HepG2 (cell line): ENCODE measurements at regions not wholly inside any gene's neighbourhood (a gene's known extent, or its start where the extent isn't known, plus 50 kb on each side); places are given as distances from the start of the nearest gene placed in this dataset.
"Not testable (repeated sequence)": the region's sequence is repeated elsewhere in the genome, so short reads cannot be mapped to it uniquely, and the experiment has no call there.

Experiments
- ATAC-seq: fragments of 200-7000 bp; cut with Tn5 transposase; 3 replicates; pipeline ENCODE4 v1.9.1; 2020; ENCODE audit warnings: mild to moderate bottlenecking, moderate library complexity
- BruUV-seq: library from RNA; stranded (reverse); fragments of 400-500 nt; replicated peaks from 2 replicates; lab custom pipeline; 2021; lab: Mats Ljungman, UMichigan
- CTCF ChIA-PET: fragments of 300-600 bp; formaldehyde crosslinking; extraction: SDS; loops from one replicate; lab custom pipeline; 2021; ENCODE audit warnings: low total read pairs, inconsistent platforms, low intra/inter-chr PET ratio; lab: Yijun Ruan, JAX
- POLR2A ChIA-PET: fragments of 350-600 bp; sonication (Branson Sonifier 250); formaldehyde crosslinking; loops from one replicate; lab custom pipeline; 2020; ENCODE audit warnings: antibody characterized with exemption, inconsistent platforms; lab: Yijun Ruan, JAX
- DNase-seq: peaks from one replicate; pipeline ENCODE4 v3.0.0-alpha.2; 2015; ENCODE audit warnings: low spot score
- FAIRE-seq: peaks from 3 replicates; lab custom pipeline; 2011; peaks lifted over from hg19 to GRCh38; lab: Jason Lieb, UNC
- H2AFZ ChIP-seq: one replicate; pipeline ENCODE4 v1.6.1; 2011; ENCODE audit warnings: low read length, inconsistent platforms
- H3K27ac ChIP-seq: fragments of 300-600 bp; 3 replicates; pipeline ENCODE4 v1.8.0; 2011; ENCODE audit warnings: mixed run types, mild to moderate bottlenecking, mixed read lengths, low read length, inconsistent platforms; ENCODE audit not compliant: insufficient read depth; ENCODE audit errors: extremely low read length
- H3K27me3 ChIP-seq, 2 experiments: fragments of 200-600 bp in 1 of 2; 2 replicates in 1 of 2; 3 replicates in 1 of 2; pipeline versions ENCODE4 v1.6.0 to v1.8.0; 2011; ENCODE audit warnings: low read length in 2 of 2, mild to moderate bottlenecking in 2 of 2, moderate library complexity in 2 of 2, inconsistent platforms in 1 of 2; ENCODE audit not compliant: insufficient read depth in 2 of 2, control insufficient read depth in 1 of 2
- H3K36me3 ChIP-seq, 2 experiments: fragments of 200-600 bp in 1 of 2; replicated peaks in 1 of 2; 2 replicates in 1 of 2; 3 replicates in 1 of 2; pipeline versions ENCODE4 v1.5.1 to v1.8.0; 2011; ENCODE audit warnings: low read length in 2 of 2, inconsistent platforms in 1 of 2; ENCODE audit not compliant: insufficient read depth in 2 of 2, control insufficient read depth in 1 of 2
- H3K4me1 ChIP-seq: 2 replicates; pipeline ENCODE4 v1.5.1; 2012; ENCODE audit warnings: low read length, inconsistent platforms; ENCODE audit not compliant: insufficient read depth
- H3K4me2 ChIP-seq: 2 replicates; pipeline ENCODE4 v1.6.0; 2011; ENCODE audit warnings: low read depth, low read length, inconsistent platforms
- H3K4me3 ChIP-seq, 3 experiments: fragments of 200-600 bp in 1 of 3; sonication (generic), shearing (Covaris generic) in 1 of 3; replicated peaks in 1 of 3; 2 replicates each; pipeline ENCODE4 v1.5.1; 2011 to 2016; ENCODE audit warnings: low read length in 3 of 3, inconsistent platforms in 2 of 3, low read depth in 2 of 3, mild to moderate bottlenecking in 2 of 3, control low read depth in 1 of 3, mixed read lengths in 1 of 3; ENCODE audit not compliant: insufficient read depth in 1 of 3
- H3K79me2 ChIP-seq: one replicate; pipeline ENCODE4 v1.6.1; 2011; ENCODE audit warnings: low read length, inconsistent platforms; ENCODE audit not compliant: insufficient read depth
- H3K9ac ChIP-seq: 2 replicates; pipeline ENCODE4 v1.6.0; 2011; ENCODE audit warnings: mild to moderate bottlenecking, low read depth, low read length, inconsistent platforms; ENCODE audit not compliant: insufficient read depth
- H3K9me3 ChIP-seq: 2 replicates; pipeline ENCODE4 v1.5.1; 2012; ENCODE audit warnings: mild to moderate bottlenecking, low read length
- H4K20me1 ChIP-seq: 2 replicates; pipeline ENCODE4 v1.6.0; 2011; ENCODE audit warnings: inconsistent platforms, mild to moderate bottlenecking, low read length, moderate library complexity; ENCODE audit not compliant: insufficient read depth
- MAFF ChIP-seq: IDR thresholded peaks from 2 replicates; pipeline ENCODE4 v1.6.1; 2011; ENCODE audit warnings: low read depth, low read length, improper control_type of control experiment
- MAFK ChIP-seq, 2 experiments: IDR thresholded peaks in 1 of 2; conservative IDR thresholded peaks in 1 of 2; 2 replicates each; pipeline ENCODE4 v1.6.1; 2011; ENCODE audit warnings: improper control_type of control experiment in 2 of 2, low read length in 2 of 2
- SOX6 ChIP-seq, 2 experiments: fragments of 450-650 bp in 1 of 2; sonication (generic) in 1 of 2; formaldehyde crosslinking in 1 of 2; IDR thresholded peaks; 2 replicates each; pipeline versions ENCODE4 v1.4.0 to v1.6.1; 2017 to 2020; ENCODE audit warnings: antibody characterized with exemption in 1 of 2, mild to moderate bottlenecking in 1 of 2, missing genetic modification reagents in 1 of 2
- ZNF180 ChIP-seq: sonication (generic); formaldehyde crosslinking; IDR thresholded peaks from 2 replicates; pipeline ENCODE4 v1.4.0; 2020; ENCODE audit warnings: low read depth, missing genetic modification reagents, borderline replicate concordance
- ZNF383 ChIP-seq: sonication (generic); formaldehyde crosslinking; IDR thresholded peaks from 2 replicates; pipeline ENCODE4 v1.4.0; 2020; ENCODE audit warnings: missing genetic modification reagents, mild to moderate bottlenecking, borderline replicate concordance
- ZNF747 ChIP-seq: sonication (generic); formaldehyde crosslinking; IDR thresholded peaks from 2 replicates; pipeline ENCODE4 v1.8.1; 2023; ENCODE audit warnings: missing genetic modification reagents, mild to moderate bottlenecking, borderline replicate concordance
- ZNF792 ChIP-seq: IDR thresholded peaks from 2 replicates; pipeline ENCODE4 v1.6.1; 2016
- WGBS: methylation state at CpG from one replicate; pipeline ENCODE4 v1.1.6; 2017; ENCODE audit warnings: low lambda C conversion rate; 5-methylcytosine and 5-hydroxymethylcytosine counted together
- in situ Hi-C: cut with HindIII; loops from 2 replicates; pipeline ENCODE4 v1.10.0; 2017; ENCODE audit warnings: low pct_unique_long_range_greater_than_20kb; ENCODE audit not compliant: extremely low pct_ligation_motif_present
- intact Hi-C: fragments of 100-400 bp; cut with micrococcal nuclease; formaldehyde crosslinking; loops from one replicate; pipeline ENCODE4 v1.10.0; 2022; ENCODE audit not compliant: unreplicated experiment

GRCh38 chr5:89164703-89165102 lies 281.7 kb upstream of the MEF2C start:
- POLR2A ChIA-PET, in situ Hi-C loops, BruUV-seq, H3K36me3 ChIP-seq, H3K9me3 ChIP-seq, intact Hi-C loops, H3K4me2 ChIP-seq, H4K20me1 ChIP-seq, H3K4me1 ChIP-seq, H3K9ac ChIP-seq, ATAC-seq, H3K79me2 ChIP-seq, H3K27ac ChIP-seq, CTCF ChIA-PET, H2AFZ ChIP-seq, FAIRE-seq, H3K4me3 ChIP-seq, DNase-seq, H3K27me3 ChIP-seq: not testable (repeated sequence)
- 17% methylated on average over 2 of the region's 2 CpGs for WGBS

DNA sequence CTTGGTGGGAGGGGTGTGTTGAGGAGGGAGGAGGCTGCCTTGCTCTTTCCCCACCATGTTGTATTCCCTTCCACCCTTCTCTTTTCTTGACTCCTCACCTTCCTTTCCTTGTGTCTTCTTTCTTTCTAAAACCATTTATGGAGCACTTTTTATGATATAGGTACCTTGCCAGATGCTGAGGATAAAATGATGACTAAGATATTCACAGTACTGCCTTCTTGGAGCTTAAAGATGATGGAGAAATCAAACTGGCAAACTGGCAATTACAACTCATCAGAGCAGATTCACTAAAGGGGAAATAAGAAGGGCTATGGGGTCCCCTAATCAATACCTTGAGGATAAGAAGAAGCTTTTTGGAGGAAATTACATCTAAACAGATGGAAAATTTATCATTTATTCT lies 273.2 kb upstream of the MEF2C start:
- Histone ChIP-seq H3K4me3 (no peak overlapping the region), H3K9ac (no peak overlapping the region), H3K27me3 (no peaks in the 10 kb centered on the region), H3K4me2 (no peak overlapping the region), H4K20me1 (no peaks in the 10 kb centered on the region), H3K79me2 (no peaks in the 10 kb centered on the region), H3K36me3 (no peaks in the 10 kb centered on the region), H3K27ac (no peak overlapping the region), H3K4me1 (no peaks in the 10 kb centered on the region), H2AFZ (no peak overlapping the region), H3K9me3 (peaks cover 14% of the 10 kb centered on the region; the same call in 1 of the 2 replicates)
- DNase-seq = no peak
- no peak for ATAC-seq
- BruUV-seq = no TSS peak
- CTCF ChIA-PET = no interaction called here
- intact Hi-C loops = no loop called here
- no peak for TF ChIP-seq ZNF792
- TF ChIP-seq SOX6 (IDR thresholded peaks at IDR 0.05) = no peak
- no peak for TF ChIP-seq SOX6 (CRISPR knock-in tag; IDR thresholded peaks at IDR 0.05)
- TF ChIP-seq MAFF = peak; percentile 53; the same call in 1 of the 2 replicates
- no peak for TF ChIP-seq ZNF747
- peak; percentile 44 to 66 for TF ChIP-seq MAFK (conservative IDR thresholded peaks at IDR 0.05 in 1 of 2, IDR thresholded peaks at IDR 0.05 in 1 of 2; ENCODE audit: low read length in 2 of 2)
- TF ChIP-seq ZNF383 = no peak
- no peak for TF ChIP-seq ZNF180
- in situ Hi-C loops = no loop called here
- POLR2A ChIA-PET = no interaction called here
- no peak for FAIRE-seq
